ENCODE measurements at regions not wholly inside any gene's neighbourhood (a gene's known extent, or its start where the extent isn't known, plus 50 kb on each side); places are given as distances from the start of the nearest gene placed in this dataset.
A peak's percentile ranks its signal among the peaks of the same experiment; 100 is the strongest.
"Not testable (repeated sequence)": the region's sequence is repeated elsewhere in the genome, so short reads cannot be mapped to it uniquely, and the experiment has no call there.

- POLR2A ChIA-PET; H3K27ac ChIP-seq; FAIRE-seq; CTCF ChIA-PET; ATAC-seq; DNase-seq (ENCODE audit: low read depth in 1 of 2, low spot score in 1 of 2); H3K4me3 ChIP-seq; H3K9me3 ChIP-seq; H3K4me1 ChIP-seq: not testable (repeated sequence)
- peak; percentile 37; the same call in 1 of the 2 replicates for TF ChIP-seq REST (IDR thresholded peaks at IDR 0.05)
- WGBS (ENCODE audit: missing lambda C conversion rate), result 47% methylated on average over 27 of the region's 31 CpGs
- 0 out of 3 replicates have a peak overlapping the region, but pooled peaks have one; percentile 19 for H3K4me2 ChIP-seq
These were observed 221.3 kb downstream of the TMEM121 start for GRCh38 chr14:105747503-105748203.

- POLR2A ChIA-PET, result no interaction called here
- TF ChIP-seq PHF8 (IDR thresholded peaks at IDR 0.05; ENCODE audit: borderline replicate concordance, low read depth), result no peak
- TF ChIP-seq BCL3 (IDR thresholded peaks at IDR 0.05), result no peak
- TF ChIP-seq PBX3 (IDR thresholded peaks at IDR 0.05), result no peak
- no peak for TF ChIP-seq HMGXB4 (CRISPR knock-in tag; IDR thresholded peaks at IDR 0.05; ENCODE audit: borderline replicate concordance)
- TF ChIP-seq POLR2AphosphoS2 (conservative IDR thresholded peaks at IDR 0.05; ENCODE audit: low read length), result no peak
- no peak for TF ChIP-seq NPAS2 (CRISPR knock-in tag; IDR thresholded peaks at IDR 0.05; ENCODE audit: borderline replicate concordance)
- TF ChIP-seq HOXB5 (CRISPR knock-in tag; IDR thresholded peaks at IDR 0.05), result no peak
- no peak for TF ChIP-seq MYC (IDR thresholded peaks at IDR 0.05; ENCODE audit: borderline replicate concordance, low read length)
- no peak for TF ChIP-seq MAZ (IDR thresholded peaks at IDR 0.05; ENCODE audit: borderline replicate concordance, low read depth, low read length)
- 19% methylated on average over 2 of the region's 5 CpGs for WGBS (ENCODE audit: missing lambda C conversion rate)
- Histone ChIP-seq H3K4me2 (0 out of 3 replicates have a peak overlapping the region, but pooled peaks have one; percentile 19), H3K9me3 (no peaks in the 10 kb centered on the region), H3K27ac (no peak overlapping the region), H3K4me3 (no peak overlapping the region), H3K4me1 (peaks cover 6% of the 10 kb centered on the region; the same call in 1 of the 3 replicates)
- DNase-seq (ENCODE audit: low read depth in 1 of 2, low spot score in 1 of 2) (peak in 1 of 2 experiments; percentile 22), ATAC-seq (peak; percentile 46 to 65; a peak in 3 of 6 replicates), FAIRE-seq (no peak)
- CTCF ChIA-PET, result no interaction called here
These were observed 221.8 kb downstream of the TMEM121 start for GRCh38 chr14:105748204-105748578.

DNA sequence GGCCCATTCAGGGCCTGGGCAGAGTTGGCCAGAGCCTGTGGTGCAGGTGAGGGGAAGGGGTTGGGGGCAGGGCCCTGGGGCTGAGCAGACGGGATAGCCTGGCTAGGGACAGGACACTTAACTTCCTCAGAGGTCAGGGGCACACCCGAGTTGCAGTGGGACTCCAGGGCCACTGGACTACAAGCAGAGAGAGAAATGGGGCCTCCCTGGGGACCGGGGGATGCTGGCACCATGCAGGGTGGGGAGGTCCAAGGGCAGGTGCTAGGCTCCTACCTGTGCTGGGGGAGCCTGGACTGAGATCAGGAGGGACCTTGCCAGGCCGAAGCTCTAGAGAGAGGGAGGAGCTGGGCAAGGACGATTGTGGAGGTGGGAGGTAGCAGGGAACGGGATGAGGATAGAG lies 222.3 kb downstream of the TMEM121 start:
- H3K4me3 ChIP-seq; H3K27ac ChIP-seq; DNase-seq (ENCODE audit: low read depth in 1 of 2, low spot score in 1 of 2); H3K4me2 ChIP-seq; CTCF ChIA-PET; ATAC-seq; FAIRE-seq; H3K9me3 ChIP-seq; POLR2A ChIA-PET; H3K4me1 ChIP-seq: not testable (repeated sequence)
- WGBS (ENCODE audit: missing lambda C conversion rate), result 16% methylated on average over 6 of the region's 6 CpGs

DNA sequence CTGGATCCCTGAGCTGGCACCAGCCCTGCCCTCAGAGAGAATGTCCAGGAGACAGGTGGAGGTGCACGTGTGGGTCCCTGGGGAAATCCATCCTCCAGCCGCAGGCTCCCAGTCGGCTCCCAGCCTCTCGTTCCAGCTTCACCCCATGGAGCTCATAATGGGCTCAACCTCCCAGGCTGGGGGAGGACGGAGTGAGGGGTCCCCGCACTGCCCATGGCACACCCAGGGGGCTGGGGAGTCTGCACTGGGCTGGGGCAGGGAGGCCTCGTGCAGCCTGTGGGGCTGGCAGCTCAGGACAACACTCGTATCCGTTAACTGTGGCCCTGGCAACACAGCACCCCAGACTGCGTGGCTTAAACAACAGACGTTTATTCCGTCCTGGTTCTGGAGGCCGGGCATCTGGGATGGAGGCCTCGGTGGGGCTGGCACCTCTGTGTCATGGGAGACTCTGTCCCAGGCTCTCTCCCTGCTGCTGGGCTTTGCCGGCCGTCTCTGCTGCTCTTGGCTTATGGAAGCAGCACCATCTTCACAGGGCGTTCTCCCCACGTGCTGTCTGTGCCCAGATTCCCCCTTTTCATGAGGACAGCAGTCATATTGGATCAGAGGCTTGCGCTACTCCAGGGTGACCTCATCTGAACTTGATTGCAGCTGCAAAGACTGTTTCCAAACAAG lies 223.6 kb downstream of the TMEM121 start:
- H3K27ac ChIP-seq; ATAC-seq; H3K4me1 ChIP-seq; FAIRE-seq; CTCF ChIA-PET; H3K9me3 ChIP-seq; POLR2A ChIA-PET; DNase-seq (ENCODE audit: low read depth in 1 of 2, low spot score in 1 of 2); H3K4me3 ChIP-seq; H3K4me2 ChIP-seq: not testable (repeated sequence)
- 37% methylated on average over 8 of the region's 19 CpGs for WGBS (ENCODE audit: missing lambda C conversion rate)

DNA sequence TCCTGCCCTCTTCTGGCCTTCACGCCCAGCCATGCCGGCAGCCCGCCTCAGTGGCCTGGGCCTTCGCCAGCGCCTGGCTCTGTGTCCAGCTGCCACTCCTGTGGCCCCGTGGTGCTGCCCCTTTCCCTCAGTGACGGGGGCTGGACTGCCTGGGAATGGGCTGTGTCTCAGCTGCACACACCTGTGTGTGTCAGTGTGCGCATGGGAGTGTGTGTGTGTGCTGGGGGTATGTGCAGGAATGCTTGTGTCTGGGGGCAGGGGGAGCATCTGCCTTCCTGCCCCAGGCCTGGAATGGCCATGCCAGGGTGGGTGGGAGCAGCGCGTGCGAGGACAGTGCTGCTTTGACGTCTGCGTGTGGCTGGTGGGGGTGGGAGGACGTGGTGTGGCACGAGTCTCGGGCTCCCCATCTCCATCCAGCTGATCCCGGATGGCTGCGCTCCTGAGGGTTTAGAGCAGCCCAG lies 224.9 kb downstream of the TMEM121 start:
- CTCF ChIA-PET; H3K4me3 ChIP-seq; H3K4me2 ChIP-seq; FAIRE-seq; H3K9me3 ChIP-seq; ATAC-seq; POLR2A ChIA-PET; H3K27ac ChIP-seq; H3K4me1 ChIP-seq; DNase-seq (ENCODE audit: low read depth in 1 of 2, low spot score in 1 of 2): not testable (repeated sequence)
- WGBS (ENCODE audit: missing lambda C conversion rate), result 56% methylated on average over 8 of the region's 18 CpGs

DNA sequence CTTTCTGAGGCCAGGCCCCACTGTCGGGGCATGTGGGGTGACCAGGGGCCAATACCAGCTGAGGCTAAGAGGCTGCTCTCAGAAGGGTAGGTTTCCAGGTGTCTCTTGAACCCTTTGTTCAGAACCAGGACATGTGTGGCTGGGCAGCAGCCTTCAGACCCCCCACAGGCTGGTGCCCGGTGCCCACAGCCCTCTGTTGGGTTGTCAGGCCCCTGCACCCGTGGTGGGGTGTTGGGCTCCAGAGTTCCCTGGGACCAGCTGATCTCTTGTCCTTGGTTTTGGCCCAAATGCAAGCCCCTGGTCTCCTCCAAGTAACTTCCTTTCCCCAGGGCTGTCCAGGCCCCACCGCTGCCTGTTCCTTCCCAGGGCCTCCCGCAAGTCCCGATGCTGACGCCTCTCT lies 226.0 kb downstream of the TMEM121 start:
- 83% methylated on average over 1 of the region's 7 CpGs for WGBS (ENCODE audit: missing lambda C conversion rate)
- ATAC-seq; H3K27ac ChIP-seq; H3K9me3 ChIP-seq; CTCF ChIA-PET; H3K4me3 ChIP-seq; FAIRE-seq; H3K4me1 ChIP-seq; DNase-seq (ENCODE audit: low read depth in 1 of 2, low spot score in 1 of 2); H3K4me2 ChIP-seq; POLR2A ChIA-PET: not testable (repeated sequence)
